Fibroblast of lung (primary cell): ENCODE measurements at regions not wholly inside any gene's neighbourhood (a gene's known extent, or its start where the extent isn't known, plus 50 kb on each side); places are given as distances from the start of the nearest gene placed in this dataset.

Experiments used
- CTCF ChIP-seq, 2 donors: IDR thresholded peaks in 1 of 2; conservative IDR thresholded peaks in 1 of 2; 1 replicate in 1 of 2; 2 replicates in 1 of 2; pipeline ENCODE4 v1.5.1; 2011 to 2012; ENCODE audit warnings: low read length in 2 of 2, control low read depth in 1 of 2, inconsistent platforms in 1 of 2, low read depth in 1 of 2, mild to moderate bottlenecking in 1 of 2
- EZH2 ChIP-seq: IDR thresholded peaks from 2 replicates; pipeline ENCODE4 v1.5.1; 2012; ENCODE audit warnings: low read length, control low read depth, mild to moderate bottlenecking; ENCODE audit errors: missing control alignments

GRCh38 chr20:60870040-60870439 lies 382.0 kb upstream of the CDH4 start:
- TF ChIP-seq EZH2 (no peak), CTCF (conservative IDR thresholded peaks at IDR 0.05 in 1 of 2, IDR thresholded peaks at IDR 0.05 in 1 of 2; ENCODE audit: low read depth in 1 of 2, low read length in 2 of 2) (no peak)
